ENCODE measurements at regions not wholly inside any gene's neighbourhood (a gene's known extent, or its start where the extent isn't known, plus 50 kb on each side); places are given as distances from the start of the nearest gene placed in this dataset.

GRCh38 chr1:69295265-69295664 lies 272.5 kb upstream of the LRRC7 start:
- no peak overlapping the region for H3K4me3 ChIP-seq (ENCODE audit: low read depth, low read length)
- TF ChIP-seq CTCF (IDR thresholded peaks at IDR 0.05; ENCODE audit: low read depth, low read length), result no peak

- H3K4me3 ChIP-seq (ENCODE audit: low read depth, low read length), result no peak overlapping the region
- no peak for TF ChIP-seq CTCF (IDR thresholded peaks at IDR 0.05; ENCODE audit: low read depth, low read length)
Observed at GRCh38 chr1:69305621-69306020, 262.1 kb upstream of the LRRC7 start.

- TF ChIP-seq CTCF (IDR thresholded peaks at IDR 0.05; ENCODE audit: low read depth, low read length), result no peak
- H3K4me3 ChIP-seq (ENCODE audit: low read depth, low read length), result no peak overlapping the region
Observed at GRCh38 chr1:69312055-69312732, 255.5 kb upstream of the LRRC7 start.

GRCh38 chr1:69313118-69313517 lies 254.6 kb upstream of the LRRC7 start:
- no peak overlapping the region for H3K4me3 ChIP-seq (ENCODE audit: low read depth, low read length)
- no peak for TF ChIP-seq CTCF (IDR thresholded peaks at IDR 0.05; ENCODE audit: low read depth, low read length)

GRCh38 chr1:69315416-69315815 lies 252.3 kb upstream of the LRRC7 start:
- no peak overlapping the region for H3K4me3 ChIP-seq (ENCODE audit: low read depth, low read length)
- no peak for TF ChIP-seq CTCF (IDR thresholded peaks at IDR 0.05; ENCODE audit: low read depth, low read length)

GRCh38 chr1:69315823-69316222 lies 251.9 kb upstream of the LRRC7 start:
- no peak overlapping the region for H3K4me3 ChIP-seq (ENCODE audit: low read depth, low read length)
- no peak for TF ChIP-seq CTCF (IDR thresholded peaks at IDR 0.05; ENCODE audit: low read depth, low read length)

- H3K4me3 ChIP-seq (ENCODE audit: low read depth, low read length), result no peak overlapping the region
- TF ChIP-seq CTCF (IDR thresholded peaks at IDR 0.05; ENCODE audit: low read depth, low read length), result no peak
Observed at GRCh38 chr1:69319287-69319686, 248.4 kb upstream of the LRRC7 start.

All from WI38 (cell line).